Frontal cortex (tissue), 3 donors: ENCODE measurements at regions not wholly inside any gene's neighbourhood (a gene's known extent, or its start where the extent isn't known, plus 50 kb on each side); places are given as distances from the start of the nearest gene placed in this dataset.

ENCODE experiments used
- DNase-seq, 2 donors: peaks; one replicate each; pipeline ENCODE4 v3.0.0; 2012; ENCODE audit warnings: low spot score in 2 of 2
- FAIRE-seq: peaks from 2 replicates; lab custom pipeline; 2012; peaks lifted over from hg19 to GRCh38; lab: Jason Lieb, UNC
- donor health status: control.
- donor health status: control.
- donor health status: control.

GRCh38 chr5:84622461-84622860 is 237.8 kb upstream of the EDIL3 start:
- FAIRE-seq (no peak), DNase-seq (no peak)

DNA sequence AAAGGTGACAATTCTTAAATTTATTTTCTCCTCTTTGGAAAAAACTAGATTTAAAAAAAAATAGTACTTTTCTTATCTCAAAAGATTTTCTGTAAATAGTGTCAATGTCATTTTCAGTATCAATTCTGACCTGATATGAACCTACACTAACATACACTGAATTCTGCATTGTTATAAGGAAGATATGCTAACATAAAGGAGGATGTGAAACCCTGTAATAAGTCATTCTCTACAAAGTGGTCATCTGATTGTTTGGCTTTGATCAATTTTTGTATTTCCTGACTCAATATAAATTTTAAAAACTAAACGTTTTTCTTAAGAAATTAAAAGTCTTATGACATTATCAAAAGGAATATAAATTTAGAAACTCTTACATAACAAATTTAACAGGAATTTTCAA is 233.6 kb upstream of the EDIL3 start:
- DNase-seq (no peak), FAIRE-seq (no peak)

DNA sequence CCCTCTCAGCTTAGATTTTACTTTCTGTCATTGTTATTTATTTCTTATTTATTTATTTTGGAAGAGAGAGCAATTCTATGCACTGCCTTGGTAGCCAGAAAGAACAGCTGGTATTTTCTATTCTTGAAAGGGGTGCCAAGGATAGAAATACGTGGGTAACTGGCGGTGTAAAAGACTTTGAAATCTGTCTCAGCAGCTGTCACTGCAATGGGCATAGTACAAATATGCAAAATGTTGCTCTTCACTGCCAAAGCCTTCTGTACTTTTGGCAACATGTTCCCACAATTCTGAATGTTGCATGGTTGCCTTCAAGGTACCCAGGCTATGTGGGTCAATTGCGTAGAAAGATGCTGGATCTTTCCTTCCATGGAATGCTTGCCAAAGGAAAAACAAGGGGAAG is 230.2 kb upstream of the EDIL3 start:
- DNase-seq (no peak), FAIRE-seq (no peak)

GRCh38 chr5:84606784-84607183 is 222.1 kb upstream of the EDIL3 start:
- FAIRE-seq: no peak
- DNase-seq: no peak

DNA sequence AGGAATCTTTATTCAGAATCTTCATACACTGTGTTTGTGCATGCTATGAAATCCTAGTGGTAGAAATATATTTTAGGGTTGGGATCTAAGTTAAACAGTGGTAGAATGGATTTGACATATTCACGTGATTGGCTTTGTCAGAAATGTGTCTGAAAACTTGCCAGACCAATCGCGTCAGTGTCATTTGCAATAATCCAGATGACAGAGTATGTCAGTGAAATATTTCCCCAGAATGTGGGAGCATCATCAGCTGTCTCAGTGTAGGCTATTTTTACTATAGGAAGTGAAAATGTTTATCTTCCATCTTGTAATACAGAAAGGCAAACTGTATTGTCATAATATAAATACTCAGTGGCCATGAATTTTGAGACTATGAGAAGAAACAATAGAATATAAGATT is 220.6 kb upstream of the EDIL3 start:
- DNase-seq (no peak), FAIRE-seq (no peak)

DNA sequence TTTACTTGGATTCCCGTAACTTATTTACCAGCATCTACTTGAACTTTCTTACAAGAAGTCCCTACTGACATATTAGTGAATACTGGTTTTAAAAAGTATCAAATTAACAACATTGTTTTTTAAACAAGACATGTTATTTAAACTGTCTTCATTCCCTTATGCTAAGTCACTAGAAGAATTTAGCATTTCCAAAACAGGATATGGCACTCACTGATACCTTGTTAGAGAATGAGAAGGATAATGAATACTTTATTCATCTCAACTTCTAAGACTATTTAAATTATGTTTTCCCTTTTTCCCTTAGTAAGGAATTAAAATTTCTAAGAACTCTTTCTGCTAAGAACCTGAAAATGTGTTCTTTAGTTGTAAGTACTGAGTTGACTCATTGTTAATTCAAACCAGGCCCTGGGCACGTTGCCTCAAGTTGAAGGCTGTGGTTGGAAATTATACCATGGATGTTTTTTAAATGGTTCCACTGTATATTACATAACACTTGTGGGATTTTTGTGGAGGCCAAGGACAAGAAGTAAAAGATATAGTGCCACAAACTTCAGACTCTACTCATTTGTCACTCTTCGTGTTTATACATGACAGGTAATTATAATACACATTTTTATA is 219.0 kb upstream of the EDIL3 start:
- FAIRE-seq (peak; percentile 15), DNase-seq (no peak)

- no peak for FAIRE-seq
Measured at GRCh38 chr5:84602371-84602771, 217.7 kb upstream of the EDIL3 start.

GRCh38 chr5:84599964-84600363 is 215.3 kb upstream of the EDIL3 start:
- FAIRE-seq (no peak), DNase-seq (no peak)

More at GRCh38 chr5:84602371-84602771, 217.7 kb upstream of the EDIL3 start:
- no peak for DNase-seq

DNA sequence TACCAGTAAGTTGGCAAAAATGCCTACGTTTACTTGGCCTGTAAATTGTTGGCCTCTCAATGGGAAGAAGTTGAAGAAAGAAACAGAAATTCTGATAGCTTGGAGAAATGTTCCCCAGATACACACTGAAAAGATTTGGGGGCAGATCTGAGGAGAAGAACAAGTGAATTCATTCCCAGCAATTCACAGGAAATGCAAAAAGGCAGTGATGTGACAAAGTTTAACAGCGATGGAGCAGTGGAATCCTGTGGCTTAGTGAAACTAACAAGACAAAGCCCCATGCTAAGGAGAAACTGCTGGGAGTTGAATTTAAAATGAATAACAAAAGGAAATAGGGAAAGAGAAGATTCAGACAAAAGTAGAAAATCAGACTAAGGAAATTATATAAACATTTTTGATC is 213.2 kb upstream of the EDIL3 start:
- FAIRE-seq: no peak

DNA sequence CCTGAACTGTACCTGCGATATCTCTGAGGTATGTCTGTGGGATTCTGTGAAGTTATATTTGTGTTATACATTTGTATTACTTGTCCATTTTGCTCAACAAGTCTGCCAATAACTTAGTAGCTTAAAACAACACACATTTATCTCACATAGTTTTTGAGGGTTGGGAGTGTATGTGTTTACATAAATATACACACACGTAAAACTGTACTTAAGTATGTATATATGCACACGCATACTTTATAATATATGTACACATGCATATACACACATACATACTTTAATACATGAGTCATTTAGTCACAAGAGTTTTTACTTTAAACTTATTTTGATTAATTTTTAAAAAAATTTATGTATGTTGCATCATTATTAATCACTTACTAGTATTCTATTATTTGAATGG is 205.9 kb upstream of the EDIL3 start:
- FAIRE-seq (peak; percentile 43), DNase-seq (no peak)

More for the DNA sequence above, 213.2 kb upstream of the EDIL3 start:
- no peak for DNase-seq

DNA sequence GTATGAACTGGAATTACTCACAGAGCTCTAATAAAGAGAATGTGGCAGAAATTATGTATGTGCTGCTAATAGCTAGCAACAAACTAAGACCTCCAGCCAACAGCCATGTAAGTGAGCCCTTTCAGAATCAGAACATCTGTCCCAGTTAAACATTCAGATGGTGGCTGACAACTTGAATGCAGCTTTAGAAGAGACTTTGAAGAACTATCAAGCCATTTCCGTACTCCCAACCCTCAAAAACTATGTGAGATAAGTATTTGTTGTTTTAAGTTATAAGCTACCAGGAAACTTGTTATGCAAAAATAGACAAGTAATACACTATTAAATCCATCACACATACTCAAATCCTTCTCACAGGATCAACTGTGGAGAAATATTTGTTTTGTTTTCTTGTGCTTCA is 205.2 kb upstream of the EDIL3 start:
- FAIRE-seq (no peak), DNase-seq (no peak)

- FAIRE-seq (no peak), DNase-seq (no peak)
Measured at GRCh38 chr5:84585218-84585617, 200.5 kb upstream of the EDIL3 start.

DNA sequence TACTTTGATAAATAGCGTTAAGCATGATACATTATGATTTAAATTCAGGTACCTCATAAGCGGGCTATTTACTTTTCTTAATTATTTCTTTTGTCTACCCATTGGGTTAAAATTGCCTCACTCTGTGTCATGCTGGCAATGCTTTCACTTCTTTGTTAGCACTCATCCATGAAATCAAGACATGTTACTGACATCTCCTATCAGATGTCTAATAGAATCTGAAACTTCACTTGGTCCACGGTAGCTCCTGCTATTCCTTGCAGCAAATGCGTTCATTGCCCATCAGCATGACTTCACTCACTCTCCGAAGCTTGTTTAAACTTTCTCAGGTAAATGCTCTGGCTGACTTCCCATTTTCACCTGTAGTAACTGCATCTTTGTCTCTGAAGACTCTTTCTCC is 193.5 kb upstream of the EDIL3 start:
- FAIRE-seq (no peak), DNase-seq (no peak)

DNA sequence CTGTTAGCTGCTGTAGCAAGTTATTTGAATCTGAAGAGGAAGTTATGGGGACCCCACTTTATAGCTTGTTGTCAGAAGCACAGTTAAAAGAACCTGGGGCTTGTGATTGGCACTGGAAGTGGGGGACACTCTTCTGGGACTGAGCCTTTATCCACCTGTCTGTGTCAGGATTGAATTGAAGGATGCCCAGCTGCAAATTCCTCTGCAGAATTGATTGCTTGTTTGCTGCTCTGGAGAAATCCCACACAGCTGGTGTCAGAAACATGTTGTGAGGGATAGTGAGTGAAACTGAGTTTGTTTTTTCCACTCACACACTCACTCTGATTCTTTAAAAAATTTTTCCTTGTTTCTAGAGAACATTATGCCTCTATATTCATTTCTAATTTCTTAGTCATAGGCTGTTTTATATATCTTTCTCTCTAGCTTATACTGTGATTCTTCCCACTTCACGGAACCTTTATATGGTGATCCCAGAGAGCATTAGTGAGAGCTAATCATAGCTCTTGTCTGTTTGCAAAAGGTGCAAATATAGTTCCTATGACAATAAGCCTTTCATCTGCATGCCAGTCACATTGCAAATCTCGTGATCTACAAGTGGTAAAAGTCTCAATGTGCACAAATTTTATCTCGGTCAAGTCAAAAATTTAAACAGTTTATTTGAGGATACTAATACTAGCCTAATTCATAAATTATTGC is 188.5 kb upstream of the EDIL3 start:
- DNase-seq (no peak), FAIRE-seq (peak; percentile 26)

DNA sequence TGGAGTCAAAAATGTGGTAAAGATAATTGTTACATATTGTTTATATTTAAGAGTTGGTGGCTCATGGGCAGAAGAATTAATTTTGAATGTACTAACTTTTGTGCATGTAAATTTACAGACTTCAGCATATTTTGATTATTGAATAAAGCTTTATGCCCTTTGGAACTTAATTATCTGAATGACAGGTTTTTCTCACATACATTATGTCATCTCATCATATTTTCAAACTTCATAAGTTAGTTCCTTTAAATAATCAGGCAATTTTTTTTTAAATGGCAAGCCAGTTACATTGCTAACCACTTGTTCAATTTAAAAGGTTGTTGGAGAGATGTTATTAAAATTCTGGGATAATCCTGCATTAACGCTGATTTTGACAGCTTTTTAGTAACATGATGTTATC is 184.6 kb upstream of the EDIL3 start:
- no peak for DNase-seq
- no peak for FAIRE-seq

DNA sequence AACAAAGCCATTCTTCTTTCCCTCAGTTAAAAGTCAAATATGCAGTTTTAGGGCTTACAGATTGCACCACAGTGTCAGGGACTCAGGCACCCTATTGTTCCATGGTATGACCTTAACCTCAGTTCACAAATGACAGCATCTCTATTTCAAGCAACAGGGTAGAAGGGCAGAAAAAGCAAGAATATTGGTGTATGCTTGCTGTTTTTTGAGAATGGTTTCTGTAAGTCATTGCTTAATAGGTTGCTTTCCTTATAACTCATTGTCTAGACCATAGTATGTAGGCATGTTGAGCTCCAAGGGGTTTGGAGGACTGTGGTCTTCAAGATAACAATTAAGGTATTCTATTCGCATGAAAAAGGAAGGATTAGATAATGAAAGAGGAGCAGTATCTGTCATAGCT is 183.5 kb upstream of the EDIL3 start:
- FAIRE-seq (no peak), DNase-seq (no peak)

- DNase-seq (no peak), FAIRE-seq (no peak)
Measured at GRCh38 chr5:84565866-84566265, 181.2 kb upstream of the EDIL3 start.

GRCh38 chr5:84564321-84565075 is 179.8 kb upstream of the EDIL3 start:
- FAIRE-seq (peak; percentile 98), DNase-seq (peak in 1 of 2 donors; percentile 3)

DNA sequence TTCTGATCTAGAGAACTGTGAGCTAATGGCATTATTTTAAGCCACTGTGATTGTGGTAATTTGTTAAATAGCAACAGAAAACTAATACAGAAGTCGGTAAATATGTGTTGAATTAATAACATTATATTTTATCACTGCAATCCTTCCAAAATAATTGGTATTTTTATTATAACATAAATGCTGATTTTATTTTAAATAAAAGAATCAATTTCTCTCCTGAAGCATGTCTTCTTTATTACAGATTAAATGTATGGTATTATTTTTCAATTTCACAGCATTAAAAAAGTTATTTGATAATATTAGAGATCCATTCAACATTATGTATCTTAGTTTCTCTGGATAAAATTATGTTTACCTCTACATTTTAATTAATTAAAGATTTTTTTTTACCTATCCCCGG is 165.5 kb upstream of the EDIL3 start:
- DNase-seq (no peak), FAIRE-seq (peak; percentile 15)

- FAIRE-seq: no peak
- no peak for DNase-seq
Measured at GRCh38 chr5:84549054-84549453, 164.4 kb upstream of the EDIL3 start.

- FAIRE-seq: no peak
Measured at GRCh38 chr5:84546686-84547085, 162.0 kb upstream of the EDIL3 start.

More at GRCh38 chr5:84546686-84547085, 162.0 kb upstream of the EDIL3 start:
- no peak for DNase-seq
